ENCODE measurements at regions not wholly inside any gene's neighbourhood (a gene's known extent, or its start where the extent isn't known, plus 50 kb on each side); places are given as distances from the start of the nearest gene placed in this dataset.

DNA sequence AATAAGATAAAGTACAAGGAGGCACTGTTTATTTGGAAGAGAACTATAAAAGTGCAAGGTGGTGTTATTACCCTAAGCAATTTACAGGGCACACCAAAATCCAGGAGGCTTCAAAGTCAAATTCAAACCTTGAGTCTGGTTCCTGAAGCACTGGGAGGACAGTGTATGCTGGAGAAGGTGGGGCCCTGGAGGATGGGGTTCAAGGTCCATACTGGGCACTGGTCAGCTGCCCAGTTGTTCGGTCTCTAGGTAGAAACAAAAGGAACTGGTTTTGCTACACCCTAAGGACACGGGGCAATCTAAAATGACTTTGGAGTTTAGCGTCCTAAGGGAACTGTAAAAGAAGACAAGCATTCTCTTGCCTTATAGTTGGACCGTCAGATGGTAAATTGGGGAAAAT, 78.4 kb upstream of the ELMO1 start:
- no peak for DNase-seq
- Histone ChIP-seq H3K27me3 (no peaks in the 10 kb centered on the region), H3K27ac (no peak overlapping the region), H3K4me1 (no peaks in the 10 kb centered on the region), H3K9ac (ENCODE audit: low read depth in 2 of 2, low read length in 2 of 2) (no peak overlapping the region), H3K36me3 (no peaks in the 10 kb centered on the region), H3K4me3 (no peak overlapping the region), H3K9me3 (no peaks in the 10 kb centered on the region)
- TF ChIP-seq, protein P1, sequence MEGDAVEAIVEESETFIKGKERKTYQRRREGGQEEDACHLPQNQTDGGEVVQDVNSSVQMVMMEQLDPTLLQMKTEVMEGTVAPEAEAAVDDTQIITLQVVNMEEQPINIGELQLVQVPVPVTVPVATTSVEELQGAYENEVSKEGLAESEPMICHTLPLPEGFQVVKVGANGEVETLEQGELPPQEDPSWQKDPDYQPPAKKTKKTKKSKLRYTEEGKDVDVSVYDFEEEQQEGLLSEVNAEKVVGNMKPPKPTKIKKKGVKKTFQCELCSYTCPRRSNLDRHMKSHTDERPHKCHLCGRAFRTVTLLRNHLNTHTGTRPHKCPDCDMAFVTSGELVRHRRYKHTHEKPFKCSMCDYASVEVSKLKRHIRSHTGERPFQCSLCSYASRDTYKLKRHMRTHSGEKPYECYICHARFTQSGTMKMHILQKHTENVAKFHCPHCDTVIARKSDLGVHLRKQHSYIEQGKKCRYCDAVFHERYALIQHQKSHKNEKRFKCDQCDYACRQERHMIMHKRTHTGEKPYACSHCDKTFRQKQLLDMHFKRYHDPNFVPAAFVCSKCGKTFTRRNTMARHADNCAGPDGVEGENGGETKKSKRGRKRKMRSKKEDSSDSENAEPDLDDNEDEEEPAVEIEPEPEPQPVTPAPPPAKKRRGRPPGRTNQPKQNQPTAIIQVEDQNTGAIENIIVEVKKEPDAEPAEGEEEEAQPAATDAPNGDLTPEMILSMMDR (IDR thresholded peaks at IDR 0.05), result no peak
- intact Hi-C loops (cut with DNase I), result no loop called here

DNA sequence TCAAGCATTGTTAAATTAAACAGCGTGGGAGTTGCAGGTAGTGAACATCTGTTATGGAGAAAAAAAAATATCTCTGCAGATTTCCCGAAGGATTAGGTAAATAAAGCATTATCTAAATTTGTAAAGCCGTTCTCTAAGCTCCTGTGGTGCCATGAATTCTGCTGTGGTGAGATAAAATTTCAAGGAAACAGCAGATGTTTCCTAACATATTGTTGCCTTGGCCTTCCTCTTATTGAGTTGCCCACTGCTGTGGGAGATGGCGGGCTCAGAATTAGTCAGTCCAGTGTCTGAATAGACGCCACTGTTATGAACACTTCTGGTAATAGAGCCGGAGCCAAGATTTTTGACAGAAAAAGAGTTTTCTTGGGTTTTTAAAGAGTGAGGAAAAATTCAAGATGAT, 82.6 kb upstream of the ELMO1 start:
- intact Hi-C loops (cut with DNase I), result no loop called here
- no peak overlapping the region for H3K9ac ChIP-seq (ENCODE audit: low read depth in 2 of 2, low read length in 2 of 2)
- H3K27me3 ChIP-seq, result no peaks in the 10 kb centered on the region
- no peak for DNase-seq
- H3K9me3 ChIP-seq, result no peaks in the 10 kb centered on the region
- H3K36me3 ChIP-seq, result no peaks in the 10 kb centered on the region
- TF ChIP-seq, protein P1 (IDR thresholded peaks at IDR 0.05), result no peak
- no peaks in the 10 kb centered on the region for H3K4me1 ChIP-seq
- no peak overlapping the region for H3K27ac ChIP-seq
- no peak overlapping the region for H3K4me3 ChIP-seq

DNA sequence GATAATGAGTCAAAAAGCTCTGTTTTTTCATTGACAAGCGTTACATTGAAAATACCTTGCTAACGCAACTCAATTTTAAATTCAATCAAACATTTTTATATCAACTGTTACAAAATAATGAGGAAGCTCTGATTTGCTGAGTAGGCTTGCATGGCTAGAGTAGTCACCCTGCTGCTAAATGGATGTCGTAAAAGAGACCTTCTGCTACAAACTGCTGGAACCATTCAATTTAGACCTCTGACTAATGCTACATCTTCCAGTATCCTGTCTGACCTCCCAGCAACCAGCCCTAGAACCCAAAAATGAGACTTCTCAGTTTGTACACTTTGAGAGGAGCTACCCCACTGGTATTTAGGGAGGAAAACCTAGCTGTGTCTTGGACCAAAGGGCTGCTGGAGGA, 84.0 kb upstream of the ELMO1 start:
- Histone ChIP-seq H3K4me3 (no peak overlapping the region), H3K4me1 (no peaks in the 10 kb centered on the region), H3K36me3 (no peaks in the 10 kb centered on the region), H3K27me3 (no peaks in the 10 kb centered on the region), H3K9me3 (no peaks in the 10 kb centered on the region), H3K27ac (no peak overlapping the region), H3K9ac (ENCODE audit: low read depth in 2 of 2, low read length in 2 of 2) (no peak overlapping the region)
- DNase-seq, result no peak
- TF ChIP-seq, protein P1 (IDR thresholded peaks at IDR 0.05), result no peak
- intact Hi-C loops (cut with DNase I), result no loop called here

DNA sequence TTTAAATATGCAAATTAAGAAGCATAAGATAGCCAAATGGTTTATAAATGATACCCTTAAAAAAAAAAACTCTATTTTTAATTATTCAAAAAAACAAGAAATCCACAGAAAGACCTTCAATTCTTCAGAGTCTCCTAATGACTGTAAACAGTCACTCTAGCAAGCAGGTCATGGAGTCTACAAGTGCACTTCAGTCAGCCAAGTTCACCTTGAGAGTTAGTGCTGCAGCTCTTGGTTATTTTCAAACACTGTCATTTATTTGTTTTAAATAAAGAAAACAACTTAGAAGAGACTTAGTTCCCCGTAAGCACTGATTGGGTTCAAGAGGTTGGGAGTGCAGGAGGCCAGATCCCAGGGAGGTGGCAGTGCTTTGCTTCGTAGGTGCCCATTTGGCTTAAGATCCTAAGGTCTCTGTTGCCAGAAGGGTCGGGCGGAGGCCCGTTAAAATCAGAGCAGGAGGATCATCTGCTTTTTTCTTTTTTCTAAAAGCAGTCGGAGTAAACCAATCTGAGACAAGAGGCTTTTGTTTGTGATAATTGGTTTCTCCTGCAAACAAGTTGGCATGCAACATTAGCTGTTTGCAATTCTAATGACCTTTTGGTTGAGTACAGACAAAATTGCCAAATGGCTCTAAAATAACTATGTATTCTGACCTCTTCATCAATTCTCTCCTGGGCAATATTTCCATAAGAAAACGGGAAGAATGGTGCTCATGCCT, 86.4 kb upstream of the ELMO1 start:
- H3K4me1 ChIP-seq, result no peaks in the 10 kb centered on the region
- no peak overlapping the region for H3K27ac ChIP-seq
- no peak overlapping the region for H3K4me3 ChIP-seq
- intact Hi-C loops (cut with DNase I), result no loop called here
- no peak for DNase-seq
- H3K36me3 ChIP-seq, result no peaks in the 10 kb centered on the region
- no peak overlapping the region for H3K9ac ChIP-seq (ENCODE audit: low read depth in 2 of 2, low read length in 2 of 2)
- H3K9me3 ChIP-seq, result no peaks in the 10 kb centered on the region
- H3K27me3 ChIP-seq, result no peaks in the 10 kb centered on the region
- TF ChIP-seq, protein P1 (IDR thresholded peaks at IDR 0.05), result no peak

DNA sequence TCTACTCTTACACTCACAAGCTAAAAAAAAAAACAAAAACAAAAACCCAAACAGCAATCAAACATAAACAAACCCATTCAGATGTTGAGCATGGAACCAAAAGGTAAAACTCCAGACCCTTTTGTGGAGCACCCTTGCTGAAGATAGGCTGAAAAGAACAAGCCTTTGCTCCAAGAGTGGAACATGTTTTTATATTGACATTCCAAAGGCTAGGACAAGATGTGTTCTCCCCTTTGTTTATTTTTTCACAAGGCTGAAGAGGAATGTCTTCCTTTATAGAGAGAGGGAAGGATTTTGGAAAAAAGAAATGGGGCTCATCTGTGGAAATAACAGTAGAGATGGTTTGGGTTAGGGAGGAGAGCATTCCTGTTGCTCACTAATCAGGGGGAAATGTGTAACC, 87.2 kb upstream of the ELMO1 start:
- Histone ChIP-seq H3K9me3 (no peaks in the 10 kb centered on the region), H3K4me3 (no peak overlapping the region), H3K27ac (no peak overlapping the region), H3K9ac (ENCODE audit: low read depth in 2 of 2, low read length in 2 of 2) (no peak overlapping the region), H3K36me3 (no peaks in the 10 kb centered on the region), H3K4me1 (no peaks in the 10 kb centered on the region), H3K27me3 (no peaks in the 10 kb centered on the region)
- intact Hi-C loops (cut with DNase I), result no loop called here
- TF ChIP-seq, protein P1 (IDR thresholded peaks at IDR 0.05), result no peak
- no peak for DNase-seq
